Activated CD4-positive, alpha-beta T cell treated with anti-CD3 and anti-CD28 coated beads, Interleukin-2, amount 10 ng/mL, durations not matched to agents 24 days and 14 days (primary cell): ENCODE measurements at regions not wholly inside any gene's neighbourhood (a gene's known extent, or its start where the extent isn't known, plus 50 kb on each side); places are given as distances from the start of the nearest gene placed in this dataset.

ENCODE experiments used
- DNase-seq: peaks from one replicate; pipeline ENCODE4 v3.0.0; 2022
- H3K27ac Mint-ChIP-seq: one replicate; pipeline ENCODE4 v1.8.0; 2022; ENCODE audit warnings: mild to moderate bottlenecking, mixed read lengths
- H3K27me3 Mint-ChIP-seq: one replicate; pipeline ENCODE4 v1.8.0; 2022; ENCODE audit warnings: mixed read lengths
- H3K36me3 Mint-ChIP-seq: one replicate; pipeline ENCODE4 v1.8.0; 2022; ENCODE audit warnings: low read depth, mild to moderate bottlenecking, mixed read lengths
- H3K4me1 Mint-ChIP-seq: one replicate; pipeline ENCODE4 v1.8.0; 2021; ENCODE audit warnings: mixed read lengths
- H3K4me3 Mint-ChIP-seq: one replicate; pipeline ENCODE4 v1.8.0; 2022; ENCODE audit warnings: mild to moderate bottlenecking, moderate library complexity, mixed read lengths
- H3K9me3 Mint-ChIP-seq: one replicate; pipeline ENCODE4 v1.8.0; 2021; ENCODE audit warnings: mixed read lengths
- intact Hi-C: fragments of 100-400 bp; cut with micrococcal nuclease; formaldehyde crosslinking; loops from one replicate; pipeline ENCODE4 v1.15.1; 2023

- H3K27ac Mint-ChIP-seq = no peak overlapping the region
- intact Hi-C loops = no loop called here
- no peaks in the 10 kb centered on the region for H3K4me1 Mint-ChIP-seq
- H3K36me3 Mint-ChIP-seq = no peaks in the 10 kb centered on the region
- no peak overlapping the region for H3K4me3 Mint-ChIP-seq
- H3K9me3 Mint-ChIP-seq = no peaks in the 10 kb centered on the region
- no peak for DNase-seq
- no peaks in the 10 kb centered on the region for H3K27me3 Mint-ChIP-seq
Measured at GRCh38 chr18:39558658-39559057, 1993.1 kb upstream of the CELF4 start.

DNA sequence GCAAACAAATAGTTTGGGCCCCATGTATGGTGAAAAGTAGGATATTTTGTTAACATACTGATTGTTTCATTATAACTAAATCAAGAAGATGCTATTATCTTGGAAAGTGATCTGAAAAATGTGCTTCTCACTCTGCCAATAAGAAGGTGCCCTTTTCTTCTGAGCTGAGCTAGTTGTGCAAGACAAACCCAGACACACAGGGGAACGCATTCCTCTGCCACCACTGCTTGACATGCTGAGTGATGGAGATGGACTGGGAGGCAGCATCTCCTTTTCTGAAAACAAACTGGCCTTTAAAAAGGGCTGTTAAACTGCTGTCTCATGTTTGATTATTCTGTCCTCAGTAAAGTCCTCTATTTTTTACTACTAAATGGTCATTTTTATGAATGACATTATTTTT lies 1989.9 kb upstream of the CELF4 start:
- H3K9me3 Mint-ChIP-seq = peaks cover 6% of the 10 kb centered on the region
- H3K4me3 Mint-ChIP-seq = no peak overlapping the region
- no peaks in the 10 kb centered on the region for H3K4me1 Mint-ChIP-seq

GRCh38 chr18:39550701-39551100 lies 1985.1 kb upstream of the CELF4 start:
- intact Hi-C loops = no loop called here
- Mint-ChIP-seq H3K27ac (no peak overlapping the region), H3K27me3 (no peaks in the 10 kb centered on the region), H3K9me3 (peaks cover 6% of the 10 kb centered on the region), H3K36me3 (no peaks in the 10 kb centered on the region), H3K4me1 (no peaks in the 10 kb centered on the region), H3K4me3 (no peak overlapping the region)
- DNase-seq = no peak

More for the DNA sequence above, 1989.9 kb upstream of the CELF4 start:
- Mint-ChIP-seq H3K27me3 (no peaks in the 10 kb centered on the region), H3K36me3 (no peaks in the 10 kb centered on the region), H3K27ac (no peak overlapping the region)
- intact Hi-C loops = no loop called here
- DNase-seq = no peak

DNA sequence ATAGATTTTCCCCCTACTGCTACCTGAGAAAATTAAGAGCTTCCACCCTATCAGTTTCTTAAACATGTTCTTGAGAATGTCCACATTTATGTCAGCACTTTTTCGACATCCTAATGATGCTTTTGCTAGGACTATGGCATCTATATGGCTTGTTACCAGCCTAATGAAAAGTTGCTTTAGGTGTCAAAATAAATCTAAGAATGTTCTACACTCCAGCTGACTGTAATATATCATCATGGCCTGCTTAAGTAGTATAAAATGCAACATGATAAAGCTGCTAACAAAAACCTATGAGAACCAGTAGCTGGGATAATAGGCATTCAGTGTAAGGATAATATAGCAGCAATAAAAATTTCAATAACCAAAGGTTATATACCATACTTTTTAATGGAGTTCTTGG lies 1983.5 kb upstream of the CELF4 start:
- H3K27me3 Mint-ChIP-seq = no peaks in the 10 kb centered on the region
- H3K4me3 Mint-ChIP-seq = no peak overlapping the region
- H3K36me3 Mint-ChIP-seq = no peaks in the 10 kb centered on the region
- DNase-seq = no peak
- intact Hi-C loops = no loop called here
- H3K9me3 Mint-ChIP-seq = peaks cover 6% of the 10 kb centered on the region
- H3K27ac Mint-ChIP-seq = no peak overlapping the region
- H3K4me1 Mint-ChIP-seq = no peaks in the 10 kb centered on the region

DNA sequence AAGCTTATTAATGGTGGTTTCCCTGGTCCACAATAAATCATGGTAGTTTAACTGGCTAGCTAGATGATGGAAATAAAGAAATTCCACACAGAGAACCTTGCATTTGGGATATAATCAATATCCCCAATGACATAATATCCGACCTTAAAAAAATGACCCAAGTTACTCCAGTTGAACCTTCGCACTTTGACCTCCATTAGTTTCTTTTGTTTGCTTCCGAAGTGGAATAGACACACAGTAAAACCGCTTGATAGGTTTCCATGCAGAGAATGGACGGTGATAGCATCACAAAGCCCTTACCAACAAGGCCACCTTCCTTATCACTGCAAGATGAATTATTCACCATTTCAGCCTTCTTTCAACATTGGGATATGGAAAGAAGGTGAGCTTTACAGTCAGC lies 1966.1 kb upstream of the CELF4 start:
- H3K4me1 Mint-ChIP-seq = no peaks in the 10 kb centered on the region
- no peaks in the 10 kb centered on the region for H3K27me3 Mint-ChIP-seq
- no peak for DNase-seq
- H3K36me3 Mint-ChIP-seq = no peaks in the 10 kb centered on the region
- H3K4me3 Mint-ChIP-seq = no peak overlapping the region
- H3K9me3 Mint-ChIP-seq = no peaks in the 10 kb centered on the region
- intact Hi-C loops = no loop called here
- no peak overlapping the region for H3K27ac Mint-ChIP-seq

- H3K9me3 Mint-ChIP-seq = no peaks in the 10 kb centered on the region
- DNase-seq = no peak
- H3K36me3 Mint-ChIP-seq = no peaks in the 10 kb centered on the region
- H3K27ac Mint-ChIP-seq = no peak overlapping the region
- H3K4me3 Mint-ChIP-seq = no peak overlapping the region
- no peaks in the 10 kb centered on the region for H3K4me1 Mint-ChIP-seq
- H3K27me3 Mint-ChIP-seq = no peaks in the 10 kb centered on the region
- intact Hi-C loops = no loop called here
Measured at GRCh38 chr18:39529358-39529757, 1963.8 kb upstream of the CELF4 start.

DNA sequence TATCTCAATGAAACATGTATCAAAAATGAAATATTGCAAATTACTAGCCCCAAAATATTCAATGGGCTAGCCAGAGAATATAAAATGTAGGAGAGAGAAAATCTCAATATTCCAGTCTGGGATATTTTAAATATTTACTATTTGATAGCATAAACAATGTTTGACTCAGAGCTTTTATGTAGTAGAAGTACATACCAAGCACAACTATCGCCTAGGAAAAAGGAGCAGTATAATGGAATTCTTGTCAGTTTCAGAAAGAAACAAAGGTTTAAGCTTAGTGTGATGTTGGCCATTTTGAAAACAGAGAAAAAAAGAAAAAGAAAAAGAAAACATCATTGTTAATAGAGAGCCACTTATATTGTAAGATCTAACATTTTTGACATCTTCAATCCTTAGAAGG lies 1961.9 kb upstream of the CELF4 start:
- Mint-ChIP-seq H3K9me3 (peaks cover 3% of the 10 kb centered on the region), H3K27me3 (no peaks in the 10 kb centered on the region), H3K4me1 (no peaks in the 10 kb centered on the region), H3K4me3 (no peak overlapping the region), H3K27ac (no peak overlapping the region), H3K36me3 (no peaks in the 10 kb centered on the region)
- intact Hi-C loops = no loop called here
- DNase-seq = no peak

DNA sequence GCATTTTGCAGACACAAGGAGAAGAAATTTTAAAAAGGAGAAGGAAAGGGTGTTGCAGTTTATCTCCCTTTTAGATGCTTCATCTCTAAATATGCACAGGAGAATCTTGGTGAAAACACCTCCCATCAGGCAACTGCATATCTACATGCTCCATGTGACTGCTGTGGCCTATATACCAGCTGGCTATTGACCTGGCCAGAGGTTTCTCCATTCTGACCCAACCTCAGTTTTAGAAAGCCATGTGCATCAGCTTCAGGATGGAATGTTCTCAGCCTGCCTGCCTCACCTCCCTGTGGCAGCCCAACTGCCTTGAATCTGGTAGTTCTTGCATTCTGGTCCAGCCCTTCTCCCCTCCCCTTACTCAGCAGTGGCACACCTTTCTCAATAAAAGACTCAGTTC lies 1958.8 kb upstream of the CELF4 start:
- no peak overlapping the region for H3K27ac Mint-ChIP-seq
- no peak for DNase-seq
- intact Hi-C loops = no loop called here
- no peaks in the 10 kb centered on the region for H3K4me1 Mint-ChIP-seq
- no peaks in the 10 kb centered on the region for H3K27me3 Mint-ChIP-seq
- no peak overlapping the region for H3K4me3 Mint-ChIP-seq
- no peaks in the 10 kb centered on the region for H3K36me3 Mint-ChIP-seq
- peaks cover 3% of the 10 kb centered on the region for H3K9me3 Mint-ChIP-seq

DNA sequence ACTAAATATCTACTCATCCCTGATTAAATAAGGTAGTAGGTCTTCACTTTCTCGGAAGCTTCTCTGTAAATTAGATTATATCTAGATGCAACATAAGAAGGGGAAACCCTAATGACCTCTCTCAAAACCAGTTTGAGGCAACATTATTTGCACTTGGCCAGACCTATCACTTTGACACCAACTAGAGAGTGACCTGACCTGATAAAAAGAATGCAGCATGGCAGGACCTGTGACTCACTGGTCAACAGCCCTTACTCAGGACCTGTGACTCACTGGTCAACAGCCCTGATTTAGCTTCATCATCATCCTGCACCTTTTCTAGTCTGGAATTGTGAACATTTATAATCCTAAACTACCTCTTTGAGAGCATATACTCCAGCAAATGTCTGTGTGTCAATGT lies 1957.7 kb upstream of the CELF4 start:
- intact Hi-C loops = no loop called here
- H3K27me3 Mint-ChIP-seq = no peaks in the 10 kb centered on the region
- H3K36me3 Mint-ChIP-seq = no peaks in the 10 kb centered on the region
- no peaks in the 10 kb centered on the region for H3K4me1 Mint-ChIP-seq
- H3K4me3 Mint-ChIP-seq = no peak overlapping the region
- no peak for DNase-seq
- peaks cover 3% of the 10 kb centered on the region for H3K9me3 Mint-ChIP-seq
- H3K27ac Mint-ChIP-seq = no peak overlapping the region

- no peaks in the 10 kb centered on the region for H3K36me3 Mint-ChIP-seq
- H3K4me1 Mint-ChIP-seq = no peaks in the 10 kb centered on the region
- intact Hi-C loops = no loop called here
- no peaks in the 10 kb centered on the region for H3K27me3 Mint-ChIP-seq
- H3K27ac Mint-ChIP-seq = no peak overlapping the region
- no peak for DNase-seq
- H3K4me3 Mint-ChIP-seq = no peak overlapping the region
- H3K9me3 Mint-ChIP-seq = peaks cover 3% of the 10 kb centered on the region
Measured at GRCh38 chr18:39521164-39521563, 1955.6 kb upstream of the CELF4 start.

- Mint-ChIP-seq H3K27ac (no peak overlapping the region), H3K4me1 (no peaks in the 10 kb centered on the region), H3K27me3 (no peaks in the 10 kb centered on the region), H3K4me3 (no peak overlapping the region), H3K9me3 (peaks cover 3% of the 10 kb centered on the region), H3K36me3 (no peaks in the 10 kb centered on the region)
- no peak for DNase-seq
- intact Hi-C loops = no loop called here
Measured at GRCh38 chr18:39519741-39520140, 1954.1 kb upstream of the CELF4 start.

DNA sequence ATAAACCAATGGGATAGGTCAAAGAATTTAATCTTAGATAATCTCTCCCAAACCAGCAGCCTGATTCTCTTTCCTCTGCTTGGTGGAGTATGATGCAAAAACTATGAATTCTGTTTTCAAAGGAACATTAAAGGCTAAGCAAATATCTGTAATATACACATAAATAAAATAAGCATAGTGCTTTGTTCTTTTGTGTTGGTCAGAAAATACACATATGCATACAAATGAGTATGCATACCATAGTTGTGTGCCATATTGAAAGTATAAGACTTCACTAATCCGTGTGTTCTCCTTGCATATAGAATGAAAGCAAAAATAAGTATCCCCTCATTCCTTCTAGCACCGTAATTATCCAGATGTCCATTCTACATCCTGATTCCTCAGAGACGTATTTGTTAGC lies 1949.7 kb upstream of the CELF4 start:
- H3K4me3 Mint-ChIP-seq = no peak overlapping the region
- no peaks in the 10 kb centered on the region for H3K9me3 Mint-ChIP-seq
- DNase-seq = no peak
- no peak overlapping the region for H3K27ac Mint-ChIP-seq
- no peaks in the 10 kb centered on the region for H3K27me3 Mint-ChIP-seq
- no peaks in the 10 kb centered on the region for H3K36me3 Mint-ChIP-seq
- no peaks in the 10 kb centered on the region for H3K4me1 Mint-ChIP-seq
- intact Hi-C loops = no loop called here

- H3K9me3 Mint-ChIP-seq = no peaks in the 10 kb centered on the region
- no peak for DNase-seq
- no peaks in the 10 kb centered on the region for H3K36me3 Mint-ChIP-seq
- H3K27ac Mint-ChIP-seq = no peak overlapping the region
- intact Hi-C loops = no loop called here
- H3K27me3 Mint-ChIP-seq = no peaks in the 10 kb centered on the region
- no peaks in the 10 kb centered on the region for H3K4me1 Mint-ChIP-seq
- H3K4me3 Mint-ChIP-seq = no peak overlapping the region
Measured at GRCh38 chr18:39513186-39513585, 1947.6 kb upstream of the CELF4 start.

DNA sequence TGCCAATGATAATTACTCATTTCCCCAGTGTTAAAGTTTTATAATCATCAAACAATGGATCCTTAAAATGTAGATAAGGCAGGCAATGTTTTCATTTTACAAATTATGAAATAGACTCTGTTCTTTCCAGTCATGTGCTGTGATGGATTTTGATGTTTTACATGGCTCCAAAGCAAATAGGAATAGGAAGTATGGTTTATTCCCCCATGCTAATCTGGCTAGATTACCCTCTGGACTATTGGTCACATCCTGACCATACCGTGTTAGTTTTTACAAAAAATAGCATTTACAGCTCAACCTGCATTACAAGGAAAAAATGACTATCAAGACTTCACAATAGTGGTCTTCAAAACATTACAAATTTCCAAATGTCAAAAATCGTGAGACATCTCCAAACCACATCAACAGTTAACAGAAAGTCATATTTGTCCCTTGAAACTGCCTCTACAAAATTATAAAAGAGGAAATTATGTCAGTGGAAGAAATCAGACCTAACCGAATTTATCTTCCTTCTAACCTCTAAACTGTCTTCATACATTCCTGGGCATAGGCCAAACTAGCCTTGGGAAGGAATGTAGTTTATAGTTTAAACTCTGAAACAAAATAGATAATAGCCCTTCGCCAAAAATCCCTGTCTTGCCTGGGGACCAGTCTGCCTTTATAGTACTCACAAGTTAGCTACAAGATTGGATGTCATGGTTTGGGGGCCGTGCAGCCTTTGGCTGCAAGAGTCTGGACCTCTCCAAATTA lies 1941.2 kb upstream of the CELF4 start:
- no peak overlapping the region for H3K4me3 Mint-ChIP-seq
- H3K4me1 Mint-ChIP-seq = no peaks in the 10 kb centered on the region
- intact Hi-C loops = no loop called here
- H3K9me3 Mint-ChIP-seq = no peaks in the 10 kb centered on the region
- no peaks in the 10 kb centered on the region for H3K36me3 Mint-ChIP-seq
- no peak for DNase-seq
- no peaks in the 10 kb centered on the region for H3K27me3 Mint-ChIP-seq
- H3K27ac Mint-ChIP-seq = no peak overlapping the region

- Mint-ChIP-seq H3K9me3 (no peaks in the 10 kb centered on the region), H3K36me3 (no peaks in the 10 kb centered on the region), H3K27ac (no peak overlapping the region), H3K4me1 (no peaks in the 10 kb centered on the region), H3K27me3 (no peaks in the 10 kb centered on the region), H3K4me3 (no peak overlapping the region)
- intact Hi-C loops = no loop called here
- no peak for DNase-seq
Measured at GRCh38 chr18:39500306-39500705, 1934.7 kb upstream of the CELF4 start.
